ENCODE measurements at regions not wholly inside any gene's neighbourhood (a gene's known extent, or its start where the extent isn't known, plus 50 kb on each side); places are given as distances from the start of the nearest gene placed in this dataset.
"Not testable (repeated sequence)": the region's sequence is repeated elsewhere in the genome, so short reads cannot be mapped to it uniquely, and the experiment has no call there.

- not testable (repeated sequence) for H3K9me2 ChIP-seq (replicated peaks; ENCODE audit: insufficient read depth, low read length); H3K36me3 ChIP-seq (ENCODE audit: insufficient read depth, low read length); H4K20me1 ChIP-seq (ENCODE audit: insufficient read depth, low read depth, low read length); H3K4me3 ChIP-seq (ENCODE audit: low read length); H3K79me2 ChIP-seq (ENCODE audit: low read length); DNase-seq; H3K27ac ChIP-seq (ENCODE audit: low read length); H3K27me3 ChIP-seq (ENCODE audit: low read length); H2AFZ ChIP-seq (ENCODE audit: low read length); H3K4me1 ChIP-seq (ENCODE audit: low read length); H3K9ac ChIP-seq (ENCODE audit: low read length); H3K4me2 ChIP-seq (ENCODE audit: low read depth, low read length, poor library complexity, severe bottlenecking)
- peaks cover 29% of the 10 kb centered on the region for H3K9me3 ChIP-seq (ENCODE audit: low read length)
Measured at GRCh38 chr22:12601510-12601869, 2926.5 kb upstream of the OR11H1 start.

- DNase-seq: no peak
- H3K9ac ChIP-seq (ENCODE audit: low read length): no peak overlapping the region
- no peak overlapping the region for H3K4me2 ChIP-seq (ENCODE audit: low read depth, low read length, poor library complexity, severe bottlenecking)
- H3K79me2 ChIP-seq (ENCODE audit: low read length): no peaks in the 10 kb centered on the region
- H3K36me3 ChIP-seq (ENCODE audit: insufficient read depth, low read length): no peaks in the 10 kb centered on the region
- no peak overlapping the region for H3K4me3 ChIP-seq (ENCODE audit: low read length)
- H4K20me1 ChIP-seq (ENCODE audit: insufficient read depth, low read depth, low read length): no peaks in the 10 kb centered on the region
- H2AFZ ChIP-seq (ENCODE audit: low read length): no peak overlapping the region
- H3K9me2 ChIP-seq (replicated peaks; ENCODE audit: insufficient read depth, low read length): no peaks in the 10 kb centered on the region
- H3K4me1 ChIP-seq (ENCODE audit: low read length): no peaks in the 10 kb centered on the region
- H3K9me3 ChIP-seq (ENCODE audit: low read length): peaks cover 29% of the 10 kb centered on the region
- no peak overlapping the region for H3K27ac ChIP-seq (ENCODE audit: low read length)
- no peaks in the 10 kb centered on the region for H3K27me3 ChIP-seq (ENCODE audit: low read length)
Measured at GRCh38 chr22:12601870-12602779, 2925.9 kb upstream of the OR11H1 start.

GRCh38 chr22:12603399-12603798, 2924.6 kb upstream of the OR11H1 start:
- not testable (repeated sequence) for H3K27me3 ChIP-seq (ENCODE audit: low read length); H3K4me2 ChIP-seq (ENCODE audit: low read depth, low read length, poor library complexity, severe bottlenecking); H3K27ac ChIP-seq (ENCODE audit: low read length); H4K20me1 ChIP-seq (ENCODE audit: insufficient read depth, low read depth, low read length); H3K4me3 ChIP-seq (ENCODE audit: low read length); H3K9me2 ChIP-seq (replicated peaks; ENCODE audit: insufficient read depth, low read length); H3K9ac ChIP-seq (ENCODE audit: low read length); H3K4me1 ChIP-seq (ENCODE audit: low read length); H2AFZ ChIP-seq (ENCODE audit: low read length); H3K79me2 ChIP-seq (ENCODE audit: low read length); H3K36me3 ChIP-seq (ENCODE audit: insufficient read depth, low read length); DNase-seq
- peaks cover 22% of the 10 kb centered on the region for H3K9me3 ChIP-seq (ENCODE audit: low read length)

- H3K27me3 ChIP-seq (ENCODE audit: low read length); H2AFZ ChIP-seq (ENCODE audit: low read length); H3K4me1 ChIP-seq (ENCODE audit: low read length): not testable (repeated sequence)
Measured at GRCh38 chr22:12603833-12604232, 2924.2 kb upstream of the OR11H1 start.

GRCh38 chr22:12608454-12608853, 2919.5 kb upstream of the OR11H1 start:
- H3K4me3 ChIP-seq (ENCODE audit: low read length); H3K79me2 ChIP-seq (ENCODE audit: low read length); H3K9me2 ChIP-seq (replicated peaks; ENCODE audit: insufficient read depth, low read length); H2AFZ ChIP-seq (ENCODE audit: low read length); H3K27ac ChIP-seq (ENCODE audit: low read length); H3K36me3 ChIP-seq (ENCODE audit: insufficient read depth, low read length); H3K9me3 ChIP-seq (ENCODE audit: low read length); H3K4me1 ChIP-seq (ENCODE audit: low read length); H3K9ac ChIP-seq (ENCODE audit: low read length); H4K20me1 ChIP-seq (ENCODE audit: insufficient read depth, low read depth, low read length); DNase-seq; H3K27me3 ChIP-seq (ENCODE audit: low read length); H3K4me2 ChIP-seq (ENCODE audit: low read depth, low read length, poor library complexity, severe bottlenecking): not testable (repeated sequence)

More at GRCh38 chr22:12603833-12604232, 2924.2 kb upstream of the OR11H1 start:
- H3K9me3 ChIP-seq (ENCODE audit: low read length): peaks cover 20% of the 10 kb centered on the region
- not testable (repeated sequence) for H3K4me2 ChIP-seq (ENCODE audit: low read depth, low read length, poor library complexity, severe bottlenecking); H3K27ac ChIP-seq (ENCODE audit: low read length); H3K36me3 ChIP-seq (ENCODE audit: insufficient read depth, low read length); H3K4me3 ChIP-seq (ENCODE audit: low read length); H3K9ac ChIP-seq (ENCODE audit: low read length); H3K9me2 ChIP-seq (replicated peaks; ENCODE audit: insufficient read depth, low read length); DNase-seq; H3K79me2 ChIP-seq (ENCODE audit: low read length); H4K20me1 ChIP-seq (ENCODE audit: insufficient read depth, low read depth, low read length)

GRCh38 chr22:12613199-12613598, 2914.8 kb upstream of the OR11H1 start:
- Histone ChIP-seq H3K27me3 (ENCODE audit: low read length) (no peaks in the 10 kb centered on the region), H3K36me3 (ENCODE audit: insufficient read depth, low read length) (no peaks in the 10 kb centered on the region), H4K20me1 (ENCODE audit: insufficient read depth, low read depth, low read length) (no peaks in the 10 kb centered on the region), H2AFZ (ENCODE audit: low read length) (no peak overlapping the region), H3K9ac (ENCODE audit: low read length) (no peak overlapping the region), H3K27ac (ENCODE audit: low read length) (no peak overlapping the region), H3K4me2 (ENCODE audit: low read depth, low read length, poor library complexity, severe bottlenecking) (no peak overlapping the region), H3K4me3 (ENCODE audit: low read length) (no peak overlapping the region), H3K9me3 (ENCODE audit: low read length) (peaks cover 10% of the 10 kb centered on the region; the same call in 1 of the 2 replicates), H3K4me1 (ENCODE audit: low read length) (no peaks in the 10 kb centered on the region), H3K9me2 (replicated peaks; ENCODE audit: insufficient read depth, low read length) (no peaks in the 10 kb centered on the region), H3K79me2 (ENCODE audit: low read length) (no peaks in the 10 kb centered on the region)
- peak; percentile 47 for DNase-seq

- H3K9me2 ChIP-seq (replicated peaks; ENCODE audit: insufficient read depth, low read length); H3K4me2 ChIP-seq (ENCODE audit: low read depth, low read length, poor library complexity, severe bottlenecking); H3K27me3 ChIP-seq (ENCODE audit: low read length); H2AFZ ChIP-seq (ENCODE audit: low read length); H3K9ac ChIP-seq (ENCODE audit: low read length); H4K20me1 ChIP-seq (ENCODE audit: insufficient read depth, low read depth, low read length); H3K4me3 ChIP-seq (ENCODE audit: low read length); DNase-seq; H3K79me2 ChIP-seq (ENCODE audit: low read length); H3K4me1 ChIP-seq (ENCODE audit: low read length); H3K27ac ChIP-seq (ENCODE audit: low read length); H3K36me3 ChIP-seq (ENCODE audit: insufficient read depth, low read length): not testable (repeated sequence)
- peaks cover 10% of the 10 kb centered on the region; the same call in 1 of the 2 replicates for H3K9me3 ChIP-seq (ENCODE audit: low read length)
Measured at GRCh38 chr22:12613907-12614306, 2914.1 kb upstream of the OR11H1 start.

GRCh38 chr22:12626894-12627293, 2901.1 kb upstream of the OR11H1 start:
- not testable (repeated sequence) for H3K4me3 ChIP-seq (ENCODE audit: low read length); H3K4me1 ChIP-seq (ENCODE audit: low read length); H3K27me3 ChIP-seq (ENCODE audit: low read length); H2AFZ ChIP-seq (ENCODE audit: low read length); H3K79me2 ChIP-seq (ENCODE audit: low read length); DNase-seq; H3K9me2 ChIP-seq (replicated peaks; ENCODE audit: insufficient read depth, low read length); H3K36me3 ChIP-seq (ENCODE audit: insufficient read depth, low read length); H3K9ac ChIP-seq (ENCODE audit: low read length); H3K27ac ChIP-seq (ENCODE audit: low read length); H3K4me2 ChIP-seq (ENCODE audit: low read depth, low read length, poor library complexity, severe bottlenecking); H4K20me1 ChIP-seq (ENCODE audit: insufficient read depth, low read depth, low read length); H3K9me3 ChIP-seq (ENCODE audit: low read length)
